GM18519 (cell line): ENCODE measurements at regions not wholly inside any gene's neighbourhood (a gene's known extent, or its start where the extent isn't known, plus 50 kb on each side); places are given as distances from the start of the nearest gene placed in this dataset.

Experiments
- ATAC-seq: cut with Tn5 transposase; IDR thresholded peaks from one replicate; pipeline ENCODE4 v1.9.1; 2021; ENCODE audit warnings: mild to moderate bottlenecking, moderate library complexity; ENCODE audit not compliant: unreplicated experiment, low FRiP score

DNA sequence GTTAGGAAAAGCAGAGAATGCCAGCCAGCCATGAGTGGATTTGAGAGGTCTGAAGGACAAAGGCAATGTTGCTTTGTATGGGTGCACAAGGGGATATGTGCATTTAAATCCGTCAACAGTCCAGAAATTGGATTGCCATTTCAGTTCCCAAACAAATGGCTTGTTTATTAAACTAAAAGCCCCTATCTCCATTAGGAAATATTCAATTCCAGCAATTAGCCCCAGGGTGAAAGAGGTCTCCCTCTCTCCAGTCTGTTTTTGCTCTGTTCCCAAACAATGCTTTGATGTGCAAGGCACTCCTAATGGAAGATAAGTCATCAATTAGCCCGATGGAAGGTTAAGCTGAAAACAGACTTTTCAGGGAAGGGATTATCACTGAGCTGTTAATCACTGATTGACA is 101.3 kb downstream of the C9orf152 start:
- no peak for ATAC-seq

DNA sequence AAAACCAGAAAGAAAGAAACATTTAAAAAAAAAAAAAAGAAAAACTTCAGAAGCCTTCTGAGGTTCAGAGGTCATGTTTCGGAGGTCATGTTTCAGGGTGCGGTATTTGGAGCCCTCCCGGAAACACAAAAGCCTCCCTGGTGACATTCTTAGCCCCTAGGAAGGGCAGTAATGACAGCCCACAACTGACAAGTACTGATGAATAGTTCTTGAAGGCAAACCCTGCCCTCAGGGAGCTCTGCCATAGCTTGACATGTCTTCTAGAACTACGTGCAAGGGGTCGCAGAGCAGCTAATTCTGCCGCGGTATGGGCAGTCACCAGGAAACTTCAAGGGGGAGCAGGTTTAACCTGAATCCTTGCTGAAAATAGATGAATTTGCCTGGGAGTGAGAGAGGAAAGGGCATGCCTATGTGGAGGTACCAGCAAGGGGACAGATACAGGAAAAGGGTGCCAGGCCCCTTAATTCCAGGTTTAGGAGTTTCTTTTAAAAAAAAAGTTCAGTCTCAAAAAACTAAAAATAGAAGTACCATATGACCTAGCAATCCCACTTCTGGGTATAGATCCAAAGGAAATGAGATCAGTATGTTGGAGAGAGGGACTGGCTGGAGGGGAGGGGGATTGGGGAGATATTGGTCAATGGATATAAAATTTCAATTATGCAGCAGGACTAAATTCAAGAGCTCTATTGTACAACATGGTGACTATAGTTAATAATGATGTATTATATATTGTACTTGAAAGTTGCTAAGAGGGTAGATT is 98.4 kb downstream of the C9orf152 start:
- no peak for ATAC-seq

DNA sequence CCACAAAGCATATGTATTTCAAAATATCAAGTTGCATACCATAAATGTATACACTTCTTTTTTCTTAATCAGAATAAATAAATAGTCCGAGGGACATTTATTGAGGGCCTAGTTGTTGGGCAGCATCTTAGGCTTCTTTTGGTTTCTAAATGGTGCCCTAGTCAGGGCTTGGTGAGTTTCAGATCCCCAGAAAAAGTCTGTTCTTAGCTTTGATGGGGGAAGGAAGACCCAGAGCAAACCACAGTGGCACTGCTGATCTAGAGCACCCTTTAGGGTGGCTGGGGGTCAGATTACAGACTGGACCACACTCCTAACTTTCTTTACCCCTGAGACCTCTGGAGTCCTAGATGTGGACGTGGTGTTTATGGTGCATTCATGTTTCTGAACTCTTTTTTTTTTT is 97.8 kb downstream of the C9orf152 start:
- peak; percentile 43 for ATAC-seq

DNA sequence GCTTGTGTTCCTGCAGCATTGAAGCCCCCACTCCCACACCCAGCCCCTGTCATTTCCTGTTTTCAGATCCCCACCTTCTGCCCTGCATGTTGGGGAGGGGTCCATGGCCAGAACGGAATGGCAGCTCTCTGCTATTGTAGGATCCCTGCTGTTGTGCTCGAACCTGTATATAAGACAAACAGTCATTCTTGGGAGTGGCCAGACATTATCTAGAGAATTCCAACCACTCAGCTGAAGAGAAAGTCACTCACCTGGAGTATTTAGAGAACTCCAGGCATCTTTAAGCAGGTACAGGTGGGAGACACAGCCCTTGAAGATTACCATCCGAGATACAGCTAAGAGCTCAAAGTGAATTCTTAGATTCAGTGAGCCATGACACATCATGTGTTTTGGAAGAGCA is 96.1 kb downstream of the C9orf152 start:
- no peak for ATAC-seq

DNA sequence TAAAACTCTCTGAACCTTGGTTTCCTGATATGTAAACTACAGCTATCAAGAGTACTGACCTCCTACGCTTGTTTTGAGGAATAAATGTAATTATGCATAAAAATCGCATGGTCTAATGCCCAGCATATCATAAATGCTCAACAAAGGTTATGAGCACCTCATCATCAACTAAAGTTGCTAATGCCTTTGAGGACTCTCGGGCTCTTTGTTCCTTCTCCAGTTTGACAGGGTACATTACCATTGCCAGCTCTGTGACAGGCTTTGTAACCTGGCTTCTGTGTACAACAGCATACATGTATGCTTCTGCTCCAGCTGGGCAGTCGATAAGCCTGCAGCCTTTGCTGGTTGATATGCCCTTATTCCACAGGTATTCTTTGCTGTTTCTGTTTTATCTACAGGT is 95.2 kb downstream of the C9orf152 start:
- ATAC-seq: no peak

DNA sequence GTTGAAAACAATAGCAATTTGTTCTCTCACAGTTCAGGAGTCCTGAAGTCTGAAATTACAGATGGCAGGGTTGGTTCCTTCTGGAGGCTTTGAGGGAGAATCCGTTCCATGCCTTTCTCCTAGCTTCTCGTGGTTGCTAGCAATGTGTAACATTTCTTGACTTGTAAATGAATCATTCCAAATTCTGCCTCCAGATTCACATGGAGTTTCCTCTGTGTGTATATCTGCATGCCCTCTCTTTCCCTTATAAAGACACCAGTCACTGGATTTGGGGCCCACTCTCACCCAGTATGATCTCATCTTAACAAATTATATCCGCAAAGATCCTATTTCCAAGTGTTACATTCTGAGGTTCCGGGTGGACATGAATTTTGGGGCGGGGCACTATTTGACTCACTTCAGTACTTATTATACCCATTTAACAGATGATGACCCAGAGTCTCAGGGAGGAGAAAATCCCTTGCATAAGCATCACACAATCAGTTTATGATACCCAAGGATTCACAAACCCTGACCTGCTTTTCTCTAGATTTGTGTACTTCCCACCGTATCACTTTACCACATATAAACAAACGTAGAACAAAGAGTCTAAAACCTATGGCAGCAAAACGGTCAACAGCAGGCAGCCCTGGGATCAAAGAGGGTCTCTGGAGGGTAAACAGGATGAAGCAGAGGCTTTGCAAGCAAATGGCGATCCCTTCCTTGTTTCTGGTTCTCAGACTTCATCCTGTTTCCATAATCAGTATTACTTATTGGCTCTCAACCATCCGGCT is 93.7 kb downstream of the C9orf152 start:
- ATAC-seq: no peak

DNA sequence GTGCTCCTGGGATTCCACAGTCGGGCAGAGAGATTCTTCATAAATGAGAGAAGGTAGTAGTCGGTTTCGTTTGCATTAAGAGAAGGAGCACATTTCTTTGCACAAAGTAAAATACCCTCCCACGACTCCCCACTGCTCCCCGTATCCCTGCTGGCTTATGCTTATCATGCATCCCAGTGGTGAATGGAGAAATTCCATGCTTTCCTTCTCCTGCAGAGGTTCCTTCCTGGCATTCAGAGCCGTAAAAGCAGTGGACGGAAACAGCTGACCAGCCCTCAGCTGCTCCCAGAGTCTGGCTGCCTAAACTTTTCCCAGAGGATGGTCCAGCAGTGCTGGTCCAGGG is 93.1 kb downstream of the C9orf152 start:
- no peak for ATAC-seq

DNA sequence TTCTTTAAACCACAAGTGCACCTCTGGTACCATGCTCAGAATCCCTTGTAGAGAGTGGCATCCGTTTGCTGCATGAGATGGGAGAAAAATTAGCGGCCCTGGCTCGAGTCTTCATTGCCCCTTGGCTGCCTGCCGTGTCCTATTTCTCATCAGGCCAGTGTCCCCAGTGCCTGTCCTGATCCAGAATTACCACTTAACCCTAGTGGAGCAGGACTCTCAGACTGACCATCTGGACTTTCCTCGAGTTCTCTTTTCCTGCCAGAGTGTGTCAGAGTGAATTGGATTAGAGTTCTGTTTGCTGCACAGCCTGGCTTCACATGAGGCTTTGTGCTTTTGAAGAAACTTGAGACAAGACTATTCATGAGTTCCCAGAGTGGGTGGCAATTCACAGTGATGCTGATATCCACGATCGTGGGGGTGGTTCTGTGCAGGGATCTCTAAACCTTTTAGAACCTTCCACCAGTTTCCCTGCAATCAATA is 92.6 kb downstream of the C9orf152 start:
- no peak for ATAC-seq

DNA sequence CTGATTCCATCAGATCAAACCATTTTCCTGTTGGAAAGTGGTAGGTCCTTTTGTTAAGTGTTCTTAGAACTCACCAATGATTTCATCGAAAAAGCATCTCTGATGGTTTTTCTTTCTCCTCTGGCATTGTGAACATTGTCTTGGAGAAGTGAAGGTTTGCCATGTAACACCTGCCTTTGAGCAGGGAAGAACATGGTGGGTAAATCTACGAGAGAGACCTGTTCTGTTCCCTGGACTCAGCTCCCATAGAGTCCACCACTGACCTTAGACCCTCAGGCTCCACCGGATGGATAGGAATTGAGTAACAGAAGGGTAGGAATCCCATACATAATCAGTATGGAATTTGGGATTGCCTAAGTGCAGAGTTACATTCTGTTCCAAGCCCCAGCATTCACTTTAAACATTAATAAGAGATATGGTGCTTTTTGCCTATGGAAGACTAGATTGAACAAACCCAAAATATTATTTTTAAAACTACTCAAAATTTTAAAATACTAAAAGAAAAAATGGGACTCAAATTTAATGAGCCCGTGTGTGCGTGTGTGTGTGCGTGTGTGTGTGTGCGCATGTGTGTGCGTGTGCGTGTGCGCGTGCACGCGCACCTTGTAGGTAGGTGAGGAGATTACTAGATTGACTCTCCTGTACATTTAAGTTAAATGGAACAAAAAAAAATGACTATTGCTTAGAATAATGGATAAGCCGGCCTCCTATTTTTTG is 92.0 kb downstream of the C9orf152 start:
- no peak for ATAC-seq

DNA sequence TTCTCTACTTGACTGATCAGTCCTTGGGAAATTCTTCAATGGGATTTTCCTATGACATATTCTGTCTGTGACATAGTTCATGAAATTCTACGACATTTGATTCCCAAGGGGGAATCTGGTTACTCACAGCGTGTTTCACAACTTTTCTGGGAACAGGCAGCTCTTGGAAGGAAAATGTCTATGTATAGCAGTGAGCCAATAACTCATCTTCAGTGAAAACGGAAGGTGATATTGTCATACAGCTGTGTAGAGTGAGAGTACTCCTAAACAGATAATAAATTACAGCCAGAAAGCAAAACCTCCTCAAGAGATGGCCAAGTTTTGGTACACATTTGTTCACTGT is 91.4 kb downstream of the C9orf152 start:
- no peak for ATAC-seq

DNA sequence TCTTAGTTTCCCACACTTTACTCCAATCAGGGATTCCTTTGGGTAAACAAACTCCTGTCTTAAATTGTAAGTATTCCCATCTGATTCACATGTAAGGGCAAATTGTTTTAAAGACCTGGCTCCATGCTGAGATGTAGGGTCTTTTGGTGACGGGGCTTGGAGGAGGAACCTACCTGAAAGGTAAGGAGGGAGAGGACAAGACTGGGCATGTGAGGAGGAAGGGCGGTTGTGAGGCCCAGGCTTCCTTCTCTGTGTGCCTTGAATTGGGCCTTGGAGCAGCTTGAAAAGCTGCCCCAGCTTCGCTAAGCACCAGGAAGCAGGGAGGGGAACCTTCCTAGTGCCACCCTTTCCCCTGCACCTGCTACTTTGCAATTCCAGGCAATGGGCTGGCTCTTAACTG is 86.8 kb downstream of the C9orf152 start:
- no peak for ATAC-seq

DNA sequence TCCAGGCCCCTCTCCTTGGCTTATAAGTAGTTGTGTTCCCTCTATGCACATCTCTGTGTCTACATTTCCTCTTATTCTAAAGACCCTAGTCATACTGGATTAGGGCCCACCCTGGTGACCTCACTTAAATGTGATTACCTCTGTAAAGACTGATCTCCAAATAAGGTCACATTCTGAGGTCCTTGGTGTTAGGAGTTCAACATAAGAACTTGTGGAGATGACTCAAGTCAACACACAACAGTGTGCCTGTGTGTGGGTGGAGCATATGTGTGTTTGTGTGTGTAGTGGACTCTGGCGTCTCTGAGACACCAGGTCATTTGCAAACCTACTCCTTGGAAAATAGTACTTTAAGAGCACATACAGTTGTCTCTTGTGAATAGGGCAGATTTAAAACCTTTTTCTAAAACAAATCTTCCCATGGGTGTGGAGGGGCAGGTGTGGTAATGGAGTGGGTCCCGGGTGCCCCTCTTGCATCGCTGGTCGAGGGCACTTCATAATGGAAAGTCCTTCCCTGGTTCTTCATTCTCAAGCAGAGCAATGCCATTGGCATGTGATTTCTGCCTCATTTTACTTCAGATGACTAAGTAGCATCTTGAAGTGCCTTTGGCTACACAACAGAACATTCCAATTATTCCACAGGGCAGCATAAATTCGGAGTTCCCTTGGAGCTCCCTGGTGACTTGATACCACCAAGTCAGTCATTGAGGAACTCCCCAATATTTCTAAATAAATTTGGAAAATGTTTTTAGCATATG is 84.4 kb downstream of the C9orf152 start:
- ATAC-seq: no peak

DNA sequence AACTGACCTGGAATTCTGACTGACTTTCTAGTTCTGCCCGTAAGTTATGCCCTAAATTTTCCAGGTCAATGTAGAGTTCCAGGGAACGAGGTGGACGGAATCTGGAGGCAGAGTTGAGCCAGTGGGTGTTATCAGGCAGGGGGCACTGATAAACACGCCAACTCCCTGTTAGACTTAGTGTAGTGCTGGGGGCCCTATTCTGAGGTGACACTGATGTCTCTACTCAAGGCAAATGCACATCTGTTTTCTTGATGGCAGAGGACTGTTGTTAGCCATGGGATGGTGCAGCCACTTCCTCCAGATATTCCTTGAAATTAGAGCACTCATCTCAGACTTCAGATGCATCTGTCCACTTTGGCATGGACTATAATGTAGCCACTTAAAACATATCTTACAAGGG is 83.5 kb downstream of the C9orf152 start:
- ATAC-seq: no peak

DNA sequence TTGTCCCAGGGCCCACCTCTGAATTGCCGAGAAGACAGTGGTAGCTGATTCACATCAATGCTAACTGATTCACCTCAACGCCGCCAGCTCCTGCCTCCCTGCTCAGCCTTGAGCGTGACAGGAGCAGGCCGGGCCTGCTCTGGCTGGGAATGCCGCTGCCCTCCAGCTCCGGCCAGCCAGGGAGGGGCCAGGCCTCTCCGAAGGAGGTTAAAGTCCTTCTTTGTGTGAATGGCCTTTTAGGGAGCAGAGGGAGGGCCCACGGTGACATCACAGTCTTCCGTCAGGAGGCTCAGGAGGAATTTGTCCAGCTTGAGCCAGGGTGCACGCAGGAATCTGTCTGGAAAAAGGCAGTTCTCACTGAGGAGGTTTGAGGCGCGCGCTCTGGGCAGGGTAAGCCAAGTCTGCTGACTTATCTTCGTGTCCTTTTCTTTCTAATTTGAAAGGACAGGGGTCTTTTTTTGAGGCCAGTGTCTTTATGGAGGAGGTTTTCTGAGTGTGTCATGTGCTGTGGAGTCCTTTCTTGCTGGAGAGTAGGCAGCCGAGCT is 82.7 kb downstream of the C9orf152 start:
- no peak for ATAC-seq

DNA sequence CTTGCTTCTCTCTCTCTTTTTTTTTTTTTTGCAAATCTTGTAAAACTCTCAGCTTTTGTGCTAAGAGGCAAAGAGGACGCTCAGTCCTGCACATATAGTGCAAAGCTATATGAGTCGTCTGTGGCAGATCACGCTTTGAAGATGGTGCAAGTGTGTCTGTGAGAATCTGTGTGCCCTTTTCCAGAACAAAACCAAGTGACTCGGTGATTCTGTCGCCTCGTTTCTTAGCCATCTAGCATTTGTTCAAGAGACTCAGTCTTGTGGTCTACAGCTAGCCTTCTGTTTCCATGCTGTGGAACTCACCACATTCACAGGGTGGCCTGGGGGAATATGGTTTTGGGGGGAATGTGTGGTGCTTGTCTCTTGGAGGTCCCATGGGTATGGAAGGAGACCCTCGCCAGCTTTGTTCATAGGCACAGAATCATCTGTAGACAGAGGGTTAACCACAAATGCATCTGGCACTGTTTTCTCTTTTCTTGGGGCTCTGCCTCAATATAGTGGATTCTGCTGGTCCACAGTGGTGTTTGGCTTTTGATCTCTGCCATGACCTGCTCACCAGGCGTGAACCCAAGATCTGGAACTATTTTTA is 82.1 kb downstream of the C9orf152 start:
- no peak for ATAC-seq

DNA sequence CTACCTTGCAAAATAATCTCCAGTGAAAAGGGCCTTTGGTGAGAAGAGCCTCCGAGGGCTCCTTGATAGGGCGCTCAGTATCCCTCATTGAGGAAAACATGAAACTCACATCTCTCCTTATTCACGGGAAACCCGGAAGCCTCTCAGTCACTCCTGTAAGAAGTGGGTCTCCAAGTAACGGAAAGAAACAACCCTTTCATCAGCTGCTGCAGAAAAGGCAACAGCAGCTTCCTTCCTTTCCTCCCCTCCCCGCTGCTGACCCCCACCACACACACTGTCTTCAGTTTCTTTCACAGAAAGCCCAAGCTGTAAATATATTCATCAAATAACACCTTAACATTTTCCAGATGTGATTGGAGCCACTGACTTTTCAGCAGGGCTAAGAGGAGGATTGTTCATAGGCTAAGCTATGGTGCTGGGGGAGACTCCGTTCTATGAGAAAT is 81.4 kb downstream of the C9orf152 start:
- ATAC-seq: no peak

DNA sequence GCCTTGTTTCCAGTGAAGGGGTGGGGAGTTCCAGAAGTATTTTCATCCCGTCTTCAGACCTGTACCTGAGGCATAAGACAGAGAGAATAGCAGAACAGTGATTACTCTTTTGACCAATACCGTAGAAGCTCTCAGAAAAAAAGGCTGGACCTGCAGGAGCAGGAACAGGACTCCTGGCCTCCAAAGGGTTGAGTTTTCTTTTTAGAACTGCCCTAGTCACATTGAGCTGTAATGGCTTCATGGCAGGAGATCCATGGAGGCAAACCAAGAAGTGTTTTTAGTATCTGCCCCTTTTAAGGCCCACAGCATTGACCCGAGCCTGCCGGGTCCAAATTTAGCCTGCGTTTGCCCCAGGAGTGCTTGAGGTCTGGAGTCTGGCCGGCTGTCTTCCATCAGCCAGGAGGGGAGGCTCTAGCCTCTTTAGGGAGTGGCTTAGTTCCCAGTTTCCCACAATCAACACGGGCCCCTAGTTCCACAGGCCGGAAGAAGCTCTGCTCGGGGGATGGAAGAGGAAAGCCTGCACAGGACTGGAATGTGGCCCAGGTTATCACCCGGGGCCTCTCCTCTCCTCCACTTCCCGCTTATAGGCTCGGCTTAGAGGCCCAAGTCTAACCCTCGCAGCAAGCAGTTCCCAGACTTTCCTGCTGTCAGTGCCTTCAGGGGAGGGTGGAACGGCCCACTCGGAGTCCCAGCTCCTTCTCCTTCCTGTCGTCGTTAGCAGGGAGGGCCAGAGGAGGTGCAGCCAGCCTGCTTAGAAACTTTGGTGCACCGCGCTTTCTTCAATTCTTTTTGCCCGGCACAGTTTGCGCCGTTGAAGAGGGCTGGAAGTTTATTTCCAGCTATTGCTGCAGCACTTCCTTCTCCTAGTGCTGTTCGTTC is 80.7 kb downstream of the C9orf152 start:
- no peak for ATAC-seq

DNA sequence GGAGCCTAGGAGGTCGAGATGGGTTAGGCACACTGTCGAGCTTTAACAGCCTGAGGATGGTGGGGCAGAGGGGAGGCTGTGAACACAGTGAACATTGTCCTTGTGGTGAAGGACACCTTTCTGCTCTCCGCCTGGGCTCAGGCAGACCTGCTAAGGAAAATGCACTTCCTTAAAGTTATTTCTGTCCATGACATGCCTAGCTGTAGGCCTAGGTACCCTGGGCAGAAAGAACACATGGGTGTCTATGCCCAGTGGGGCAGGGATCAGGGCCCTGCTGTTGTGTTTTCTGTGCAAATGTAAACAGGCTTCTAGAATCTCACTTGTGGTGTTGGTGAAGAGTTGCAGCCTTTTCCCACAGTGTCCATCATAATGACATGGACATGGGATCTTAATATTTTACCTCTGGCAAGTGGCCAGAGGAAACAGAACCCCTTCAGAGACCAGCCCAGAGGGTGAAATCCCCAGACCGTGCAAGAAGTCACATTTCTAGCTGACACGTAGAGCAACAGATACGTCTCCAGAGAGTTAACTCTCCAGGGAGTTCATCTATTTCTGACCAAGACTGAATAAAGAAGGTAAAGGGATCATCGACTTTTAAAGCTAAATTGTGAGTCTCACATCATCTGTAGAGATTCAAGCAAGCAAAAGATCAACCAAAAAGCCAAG is 79.2 kb downstream of the C9orf152 start:
- peak; percentile 64 for ATAC-seq

DNA sequence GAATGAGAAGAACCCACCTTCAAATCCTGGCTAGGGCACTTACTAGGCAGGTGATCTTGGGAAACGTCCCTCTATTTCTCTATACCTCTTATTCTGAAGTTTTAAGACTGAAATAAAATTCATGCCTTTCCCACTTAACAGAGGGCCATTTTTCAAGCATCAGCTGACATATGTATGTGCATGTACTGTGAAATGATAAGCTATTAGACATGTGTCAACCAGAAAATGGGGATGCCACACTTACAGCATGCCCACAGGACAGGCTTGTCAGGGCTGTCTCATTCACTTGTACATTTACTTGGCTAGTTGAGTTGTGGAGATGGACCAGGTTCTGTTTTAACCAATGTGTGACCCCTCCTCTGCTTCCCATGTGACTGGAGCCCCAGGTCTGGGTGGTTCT is 78.5 kb downstream of the C9orf152 start:
- no peak for ATAC-seq
